Brain pericyte (primary cell): ENCODE measurements at regions not wholly inside any gene's neighbourhood (a gene's known extent, or its start where the extent isn't known, plus 50 kb on each side); places are given as distances from the start of the nearest gene placed in this dataset.
A peak's percentile ranks its signal among the peaks of the same experiment; 100 is the strongest.

Experiments used
- DNase-seq: peaks from one replicate; pipeline ENCODE4 v3.0.0-alpha.2; 2012; ENCODE audit warnings: low read depth, low spot score

- DNase-seq = no peak
Observed at GRCh38 chr11:8823174-8823742, 87.7 kb upstream of the AKIP1 start.

GRCh38 chr11:8826139-8826786 is 84.7 kb upstream of the AKIP1 start:
- peak; percentile 41 for DNase-seq

GRCh38 chr11:8826901-8827560 is 84.0 kb upstream of the AKIP1 start:
- no peak for DNase-seq

GRCh38 chr11:8828046-8828445 is 82.9 kb upstream of the AKIP1 start:
- no peak for DNase-seq

- no peak for DNase-seq
Observed at GRCh38 chr11:8828580-8829361, 82.2 kb upstream of the AKIP1 start.

- no peak for DNase-seq
Observed at GRCh38 chr11:8829556-8829955, 81.4 kb upstream of the AKIP1 start.

GRCh38 chr11:8830641-8831040 is 80.3 kb upstream of the AKIP1 start:
- no peak for DNase-seq

GRCh38 chr11:8831861-8832260 is 79.1 kb upstream of the AKIP1 start:
- DNase-seq = no peak

GRCh38 chr11:8832571-8833260 is 78.3 kb upstream of the AKIP1 start:
- DNase-seq = peak; percentile 73

GRCh38 chr11:8833568-8834315 is 77.2 kb upstream of the AKIP1 start:
- DNase-seq = no peak

GRCh38 chr11:8834379-8834778 is 76.6 kb upstream of the AKIP1 start:
- DNase-seq = no peak

- DNase-seq = peak; percentile 40
Observed at GRCh38 chr11:8838248-8838647, 72.7 kb upstream of the AKIP1 start.

GRCh38 chr11:8839306-8839956 is 71.6 kb upstream of the AKIP1 start:
- DNase-seq = no peak

GRCh38 chr11:8839957-8840945 is 70.7 kb upstream of the AKIP1 start:
- DNase-seq = no peak

- no peak for DNase-seq
Observed at GRCh38 chr11:8841899-8842298, 69.1 kb upstream of the AKIP1 start.

GRCh38 chr11:8858808-8859207 is 52.2 kb upstream of the AKIP1 start:
- DNase-seq = no peak
